ENCODE measurements at regions not wholly inside any gene's neighbourhood (a gene's known extent, or its start where the extent isn't known, plus 50 kb on each side); places are given as distances from the start of the nearest gene placed in this dataset.
A peak's percentile ranks its signal among the peaks of the same experiment; 100 is the strongest.

- no peak for TF ChIP-seq PATZ1 (CRISPR knock-in tag; IDR thresholded peaks at IDR 0.05; ENCODE audit: borderline replicate concordance)
- no peak for TF ChIP-seq ISL1 (CRISPR knock-in tag; IDR thresholded peaks at IDR 0.05)
- no peak for TF ChIP-seq ZFP3 (CRISPR knock-in tag; IDR thresholded peaks at IDR 0.05)
- no peak for TF ChIP-seq SNAI2 (CRISPR knock-in tag; IDR thresholded peaks at IDR 0.05)
Observed at GRCh38 chr11:129285402-129285786, 90.3 kb upstream of the BARX2 start (continued).

GRCh38 chr11:129283141-129283540, 91.0 kb upstream of the ARHGAP32 start:
- TF ChIP-seq POU6F1 (CRISPR knock-in tag; IDR thresholded peaks at IDR 0.05; ENCODE audit: borderline replicate concordance, low read depth) (no peak), TSHZ2 (CRISPR knock-in tag; IDR thresholded peaks at IDR 0.05) (no peak), RARB (CRISPR knock-in tag; IDR thresholded peaks at IDR 0.05) (no peak), ISL1 (CRISPR knock-in tag; IDR thresholded peaks at IDR 0.05) (no peak)
- ATAC-seq, result no peak

- no peak for ATAC-seq
- TF ChIP-seq ZFP30 (CRISPR knock-in tag; IDR thresholded peaks at IDR 0.05) (no peak), ZNF8 (CRISPR knock-in tag; IDR thresholded peaks at IDR 0.05) (no peak), ZC3H10 (CRISPR knock-in tag; IDR thresholded peaks at IDR 0.05) (no peak), CREB5 (CRISPR knock-in tag; IDR thresholded peaks at IDR 0.05; ENCODE audit: low read depth) (no peak), CSDC2 (CRISPR knock-in tag; IDR thresholded peaks at IDR 0.05) (no peak), ZFP3 (CRISPR knock-in tag; IDR thresholded peaks at IDR 0.05) (no peak), ARNTL (CRISPR knock-in tag; IDR thresholded peaks at IDR 0.05; ENCODE audit: borderline replicate concordance, low read depth) (no peak), SNAI2 (CRISPR knock-in tag; IDR thresholded peaks at IDR 0.05) (no peak)
Observed at GRCh38 chr11:129282634-129283033, 90.5 kb upstream of the ARHGAP32 start.

GRCh38 chr11:129281471-129282415, 89.6 kb upstream of the ARHGAP32 start:
- TF ChIP-seq CSDC2 (CRISPR knock-in tag; IDR thresholded peaks at IDR 0.05), result no peak

GRCh38 chr11:129280027-129280811, 88.1 kb upstream of the ARHGAP32 start:
- peak; percentile 29; the same call in 2 of the 3 replicates for ATAC-seq
- TF ChIP-seq TSHZ2 (CRISPR knock-in tag; IDR thresholded peaks at IDR 0.05), result no peak
- TF ChIP-seq PATZ1 (CRISPR knock-in tag; IDR thresholded peaks at IDR 0.05; ENCODE audit: borderline replicate concordance), result no peak
- TF ChIP-seq CSDC2 (CRISPR knock-in tag; IDR thresholded peaks at IDR 0.05), result no peak
- TF ChIP-seq ZC3H10 (CRISPR knock-in tag; IDR thresholded peaks at IDR 0.05), result no peak
- no peak for TF ChIP-seq ARNTL (CRISPR knock-in tag; IDR thresholded peaks at IDR 0.05; ENCODE audit: borderline replicate concordance, low read depth)
- TF ChIP-seq POU6F1 (CRISPR knock-in tag; IDR thresholded peaks at IDR 0.05; ENCODE audit: borderline replicate concordance, low read depth), result no peak
- TF ChIP-seq RARB (CRISPR knock-in tag; IDR thresholded peaks at IDR 0.05), result no peak
- no peak for TF ChIP-seq TCF4 (CRISPR knock-in tag; IDR thresholded peaks at IDR 0.05; ENCODE audit: borderline replicate concordance)
- TF ChIP-seq SNAI2 (CRISPR knock-in tag; IDR thresholded peaks at IDR 0.05), result no peak
- TF ChIP-seq ZFP30 (CRISPR knock-in tag; IDR thresholded peaks at IDR 0.05), result no peak
- no peak for TF ChIP-seq ZNF565 (CRISPR knock-in tag; conservative IDR thresholded peaks at IDR 0.05; ENCODE audit: low read depth)

More at GRCh38 chr11:129281471-129282415, 89.6 kb upstream of the ARHGAP32 start:
- no peak for ATAC-seq

Measured in SK-N-SH treated with all-trans-retinoic acid at 6 μM for 48 hours (cell line).